A673 (cell line): ENCODE measurements at regions not wholly inside any gene's neighbourhood (a gene's known extent, or its start where the extent isn't known, plus 50 kb on each side); places are given as distances from the start of the nearest gene placed in this dataset.

Experiments
- BruUV-seq: library from RNA; stranded (reverse); fragments of 400-500 nt; replicated peaks from 2 replicates; lab custom pipeline; 2021; lab: Mats Ljungman, UMichigan
- CTCF ChIA-PET: fragments of 300-600 bp; sonication (Branson Sonifier 250); formaldehyde crosslinking; loops from one replicate; lab custom pipeline; 2022; ENCODE audit warnings: antibody characterized with exemption; lab: Charles Lee
- POLR2A ChIA-PET: fragments of 300-600 bp; sonication (Branson Sonifier 250); formaldehyde crosslinking; loops from one replicate; lab custom pipeline; 2022; ENCODE audit warnings: antibody characterized with exemption; ENCODE audit not compliant: low non-redundant PET; lab: Charles Lee
- DNase-seq: peaks from one replicate; pipeline ENCODE4 v3.0.0-alpha.2; 2015; ENCODE audit warnings: low spot score
- H3K27ac ChIP-seq: fragments of 200-600 bp; sonication (generic); 2 replicates; pipeline ENCODE4 v1.5.1; 2016; ENCODE audit warnings: mixed run types, low read depth, mild to moderate bottlenecking, mixed read lengths, antibody characterized with exemption, low read length; ENCODE audit not compliant: poor library complexity, severe bottlenecking
- H3K27me3 ChIP-seq: fragments of 200-600 bp; sonication (generic); replicated peaks from 2 replicates; pipeline ENCODE4 v1.6.1; 2017; ENCODE audit warnings: mixed run types, low read depth, mild to moderate bottlenecking, mixed read lengths, antibody characterized with exemption, low read length; ENCODE audit not compliant: insufficient read depth, poor library complexity
- H3K36me3 ChIP-seq: fragments of 200-600 bp; sonication (generic); 2 replicates; pipeline ENCODE4 v1.6.1; 2016; ENCODE audit warnings: mixed run types, mild to moderate bottlenecking, mixed read lengths, antibody characterized with exemption, low read length; ENCODE audit not compliant: insufficient read depth, poor library complexity, severe bottlenecking
- H3K4me1 ChIP-seq: fragments of 200-600 bp; sonication (generic); 2 replicates; pipeline ENCODE4 v1.6.1; 2017; ENCODE audit warnings: mixed run types, mild to moderate bottlenecking, mixed read lengths, antibody characterized with exemption, low read length; ENCODE audit not compliant: insufficient read depth, poor library complexity, severe bottlenecking
- H3K4me3 ChIP-seq: fragments of 200-600 bp; sonication (generic); 2 replicates; pipeline ENCODE4 v1.5.1; 2016; ENCODE audit warnings: low read depth, mixed run types, mild to moderate bottlenecking, mixed read lengths, low read length; ENCODE audit not compliant: poor library complexity, severe bottlenecking
- H3K9me3 ChIP-seq: fragments of 200-600 bp; sonication (generic); 2 replicates; pipeline ENCODE4 v1.6.1; 2016; ENCODE audit warnings: mixed run types, low read depth, mild to moderate bottlenecking, mixed read lengths, antibody characterized with exemption, low read length; ENCODE audit not compliant: poor library complexity, severe bottlenecking
- EZH2 ChIP-seq: fragments of 200-600 bp; sonication (generic); IDR thresholded peaks from 2 replicates; pipeline ENCODE4 v1.6.1; 2017; ENCODE audit warnings: borderline replicate concordance, low read depth, mild to moderate bottlenecking, mixed read lengths, antibody characterized with exemption, low read length; ENCODE audit not compliant: poor library complexity, severe bottlenecking
- intact Hi-C: fragments of 100-400 bp; cut with micrococcal nuclease; formaldehyde crosslinking; loops from one replicate; pipeline ENCODE4 v1.10.0; 2022; ENCODE audit not compliant: unreplicated experiment
- TF ChIP-seq, protein P1 (sequence below): fragments of 300-800, 200-600 bp; sonication (generic); conservative IDR thresholded peaks from 2 replicates; pipeline ENCODE4 v1.5.1; 2017; ENCODE audit warnings: low read depth, mild to moderate bottlenecking, antibody characterized with exemption, low read length, moderate library complexity, mixed read lengths

- Histone ChIP-seq H3K27ac (no peak overlapping the region), H3K4me3 (no peak overlapping the region), H3K27me3 (peaks cover 40% of the 10 kb centered on the region), H3K36me3 (no peaks in the 10 kb centered on the region), H3K9me3 (no peaks in the 10 kb centered on the region), H3K4me1 (no peaks in the 10 kb centered on the region)
- ChIA-PET POLR2A (no interaction called here), CTCF (no interaction called here)
- intact Hi-C loops: no loop called here
- TF ChIP-seq, protein P1, sequence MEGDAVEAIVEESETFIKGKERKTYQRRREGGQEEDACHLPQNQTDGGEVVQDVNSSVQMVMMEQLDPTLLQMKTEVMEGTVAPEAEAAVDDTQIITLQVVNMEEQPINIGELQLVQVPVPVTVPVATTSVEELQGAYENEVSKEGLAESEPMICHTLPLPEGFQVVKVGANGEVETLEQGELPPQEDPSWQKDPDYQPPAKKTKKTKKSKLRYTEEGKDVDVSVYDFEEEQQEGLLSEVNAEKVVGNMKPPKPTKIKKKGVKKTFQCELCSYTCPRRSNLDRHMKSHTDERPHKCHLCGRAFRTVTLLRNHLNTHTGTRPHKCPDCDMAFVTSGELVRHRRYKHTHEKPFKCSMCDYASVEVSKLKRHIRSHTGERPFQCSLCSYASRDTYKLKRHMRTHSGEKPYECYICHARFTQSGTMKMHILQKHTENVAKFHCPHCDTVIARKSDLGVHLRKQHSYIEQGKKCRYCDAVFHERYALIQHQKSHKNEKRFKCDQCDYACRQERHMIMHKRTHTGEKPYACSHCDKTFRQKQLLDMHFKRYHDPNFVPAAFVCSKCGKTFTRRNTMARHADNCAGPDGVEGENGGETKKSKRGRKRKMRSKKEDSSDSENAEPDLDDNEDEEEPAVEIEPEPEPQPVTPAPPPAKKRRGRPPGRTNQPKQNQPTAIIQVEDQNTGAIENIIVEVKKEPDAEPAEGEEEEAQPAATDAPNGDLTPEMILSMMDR: no peak
- no peak for TF ChIP-seq EZH2
- no TSS peak for BruUV-seq
- DNase-seq: no peak
These were observed 76.0 kb upstream of the CCDC60 start for GRCh38 chr12:119258556-119258955.

- no TSS peak for BruUV-seq
- CTCF ChIA-PET: no interaction called here
- no peak overlapping the region for H3K27ac ChIP-seq
These were observed 75.0 kb upstream of the CCDC60 start for GRCh38 chr12:119259484-119259883.

GRCh38 chr12:119262388-119262787 lies 72.1 kb upstream of the CCDC60 start:
- POLR2A ChIA-PET: no interaction called here
- no peaks in the 10 kb centered on the region for H3K9me3 ChIP-seq
- BruUV-seq: no TSS peak
- no peak for TF ChIP-seq EZH2
- TF ChIP-seq, protein P1: no peak
- H3K4me3 ChIP-seq: no peak overlapping the region
- CTCF ChIA-PET: no interaction called here
- no peaks in the 10 kb centered on the region for H3K36me3 ChIP-seq
- peaks cover 50% of the 10 kb centered on the region for H3K27me3 ChIP-seq
- intact Hi-C loops: no loop called here
- H3K4me1 ChIP-seq: no peaks in the 10 kb centered on the region
- H3K27ac ChIP-seq: no peak overlapping the region
- no peak for DNase-seq

More at GRCh38 chr12:119259484-119259883, 75.0 kb upstream of the CCDC60 start:
- H3K27me3 ChIP-seq: peaks cover 44% of the 10 kb centered on the region
- DNase-seq: no peak
- TF ChIP-seq, protein P1: no peak
- no peak for TF ChIP-seq EZH2
- no peak overlapping the region for H3K4me3 ChIP-seq
- no peaks in the 10 kb centered on the region for H3K36me3 ChIP-seq
- POLR2A ChIA-PET: no interaction called here
- intact Hi-C loops: no loop called here
- H3K9me3 ChIP-seq: no peaks in the 10 kb centered on the region
- no peaks in the 10 kb centered on the region for H3K4me1 ChIP-seq
